ENCODE measurements at regions not wholly inside any gene's neighbourhood (a gene's known extent, or its start where the extent isn't known, plus 50 kb on each side); places are given as distances from the start of the nearest gene placed in this dataset.

DNA sequence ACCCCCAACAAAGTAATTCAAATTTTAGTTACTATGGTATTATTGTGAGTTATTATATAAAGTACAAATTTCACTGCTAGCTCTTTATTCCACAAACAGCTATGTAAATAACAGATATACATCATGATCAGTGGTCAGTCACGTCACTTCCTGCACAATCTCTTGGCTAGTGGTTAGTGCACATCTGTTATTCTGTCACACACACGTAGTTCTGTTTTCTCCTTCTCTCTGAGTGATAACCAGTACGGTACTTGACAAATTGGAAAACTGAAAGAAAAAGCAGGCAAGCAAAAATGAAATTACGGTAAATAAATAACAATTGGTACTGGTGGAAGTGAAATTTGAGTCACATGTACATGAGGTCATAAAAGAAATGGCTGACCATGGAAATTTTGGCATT, 728.7 kb downstream of the CCDC85A start:
- TF ChIP-seq, protein P1, sequence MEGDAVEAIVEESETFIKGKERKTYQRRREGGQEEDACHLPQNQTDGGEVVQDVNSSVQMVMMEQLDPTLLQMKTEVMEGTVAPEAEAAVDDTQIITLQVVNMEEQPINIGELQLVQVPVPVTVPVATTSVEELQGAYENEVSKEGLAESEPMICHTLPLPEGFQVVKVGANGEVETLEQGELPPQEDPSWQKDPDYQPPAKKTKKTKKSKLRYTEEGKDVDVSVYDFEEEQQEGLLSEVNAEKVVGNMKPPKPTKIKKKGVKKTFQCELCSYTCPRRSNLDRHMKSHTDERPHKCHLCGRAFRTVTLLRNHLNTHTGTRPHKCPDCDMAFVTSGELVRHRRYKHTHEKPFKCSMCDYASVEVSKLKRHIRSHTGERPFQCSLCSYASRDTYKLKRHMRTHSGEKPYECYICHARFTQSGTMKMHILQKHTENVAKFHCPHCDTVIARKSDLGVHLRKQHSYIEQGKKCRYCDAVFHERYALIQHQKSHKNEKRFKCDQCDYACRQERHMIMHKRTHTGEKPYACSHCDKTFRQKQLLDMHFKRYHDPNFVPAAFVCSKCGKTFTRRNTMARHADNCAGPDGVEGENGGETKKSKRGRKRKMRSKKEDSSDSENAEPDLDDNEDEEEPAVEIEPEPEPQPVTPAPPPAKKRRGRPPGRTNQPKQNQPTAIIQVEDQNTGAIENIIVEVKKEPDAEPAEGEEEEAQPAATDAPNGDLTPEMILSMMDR (IDR thresholded peaks at IDR 0.05): no peak
- no peak for TF ChIP-seq EZH2 (IDR thresholded peaks at IDR 0.05)
- TF ChIP-seq EZH2phosphoT487 (IDR thresholded peaks at IDR 0.05): no peak
